CD4-positive, alpha-beta memory T cell (primary cell): ENCODE measurements at regions not wholly inside any gene's neighbourhood (a gene's known extent, or its start where the extent isn't known, plus 50 kb on each side); places are given as distances from the start of the nearest gene placed in this dataset.
"Not testable (repeated sequence)": the region's sequence is repeated elsewhere in the genome, so short reads cannot be mapped to it uniquely, and the experiment has no call there.

Experiments
- CTCF ChIA-PET: fragments of 350-600 bp; sonication (Branson Sonifier 250); formaldehyde crosslinking; loops from one replicate; lab custom pipeline; 2021; ENCODE audit warnings: inconsistent platforms; ENCODE audit not compliant: partially characterized antibody; lab: Charles Lee
- POLR2A ChIA-PET: fragments of 350-600 bp; sonication (Branson Sonifier 250); formaldehyde crosslinking; loops from one replicate; lab custom pipeline; 2021; ENCODE audit not compliant: partially characterized antibody; lab: Charles Lee
- DNase-seq, 5 donors: peaks; one replicate each; pipeline versions ENCODE4 v3.0.0 to v3.0.0-alpha.2; 2020 to 2022; ENCODE audit warnings: mixed read lengths in 1 of 5
- H3K27ac ChIP-seq: one replicate; pipeline ENCODE4 v1.7.0; 2013; ENCODE audit warnings: low read depth, low read length
- H3K27me3 ChIP-seq: 2 replicates; pipeline ENCODE4 v1.7.0; 2013; ENCODE audit warnings: mild to moderate bottlenecking, low read length, moderate library complexity; ENCODE audit not compliant: insufficient read depth
- H3K36me3 ChIP-seq: 2 replicates; pipeline ENCODE4 v1.7.0; 2013; ENCODE audit warnings: mild to moderate bottlenecking, low read length, moderate library complexity; ENCODE audit not compliant: insufficient read depth
- H3K4me1 ChIP-seq: 2 replicates; pipeline ENCODE4 v1.7.0; 2013; ENCODE audit warnings: mild to moderate bottlenecking, low read length, moderate library complexity; ENCODE audit not compliant: insufficient read depth
- H3K4me3 ChIP-seq, 2 donors: one replicate each; pipeline ENCODE4 v1.7.0; 2013; ENCODE audit warnings: low read length in 2 of 2, mild to moderate bottlenecking in 1 of 2
- H3K9me3 ChIP-seq, 2 donors: one replicate each; pipeline ENCODE4 v1.7.0; 2013; ENCODE audit warnings: low read length in 2 of 2, control low read depth in 1 of 2; ENCODE audit not compliant: control insufficient read depth in 1 of 2
- H3K27ac Mint-ChIP-seq, 7 donors: one replicate each; pipeline ENCODE4 v1.8.0; 2020 to 2021; ENCODE audit warnings: mixed read lengths in 7 of 7, mild to moderate bottlenecking in 6 of 7, inconsistent platforms in 3 of 7, moderate library complexity in 3 of 7
- H3K27me3 Mint-ChIP-seq, 2 donors: one replicate each; pipeline ENCODE4 v1.8.0; 2020 to 2021; ENCODE audit warnings: mixed read lengths in 2 of 2
- H3K36me3 Mint-ChIP-seq, 2 donors: one replicate each; pipeline ENCODE4 v1.8.0; 2020 to 2021; ENCODE audit warnings: mixed read lengths in 2 of 2, inconsistent platforms in 1 of 2, mild to moderate bottlenecking in 1 of 2
- H3K4me1 Mint-ChIP-seq, 4 donors: one replicate each; pipeline ENCODE4 v1.8.0; 2020 to 2021; ENCODE audit warnings: mixed read lengths in 4 of 4, mild to moderate bottlenecking in 1 of 4
- H3K4me3 Mint-ChIP-seq, 8 donors: one replicate each; pipeline ENCODE4 v1.8.0; 2020 to 2021; ENCODE audit warnings: mixed read lengths in 8 of 8, mild to moderate bottlenecking in 7 of 8, moderate library complexity in 6 of 8, inconsistent platforms in 3 of 8
- H3K9me3 Mint-ChIP-seq, 8 donors: one replicate each; pipeline ENCODE4 v1.8.0; 2020 to 2021; ENCODE audit warnings: mixed read lengths in 8 of 8, mild to moderate bottlenecking in 5 of 8, inconsistent platforms in 3 of 8, moderate library complexity in 1 of 8
- intact Hi-C: fragments of 100-400 bp; cut with micrococcal nuclease; formaldehyde crosslinking; loops from one replicate; pipeline ENCODE4 v1.15.1; 2023

DNA sequence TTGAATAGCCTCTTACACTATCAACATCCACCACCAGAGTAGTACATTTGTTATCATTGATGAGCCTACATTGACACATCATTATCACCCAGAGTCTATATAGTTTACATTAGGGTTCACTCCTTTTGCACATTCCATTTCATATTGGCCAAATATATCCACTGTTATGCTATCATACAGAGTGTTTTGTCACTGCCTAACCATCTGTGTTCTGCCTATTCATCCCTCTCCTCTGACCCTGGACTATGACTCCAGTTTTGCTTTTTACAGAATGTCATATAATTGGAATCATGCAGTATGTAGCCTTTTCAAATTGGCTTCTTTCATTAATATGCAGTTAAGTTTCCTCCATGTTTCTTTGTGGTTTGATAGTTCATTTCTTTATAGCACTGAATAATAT, 904.7 kb downstream of the TLE1 start:
- no peaks in the 10 kb centered on the region for H3K36me3 Mint-ChIP-seq
- no peaks in the 10 kb centered on the region for H3K27me3 Mint-ChIP-seq
- no peak overlapping the region for H3K4me3 Mint-ChIP-seq
- no peaks in the 10 kb centered on the region for H3K27me3 ChIP-seq
- H3K27ac Mint-ChIP-seq: no peak overlapping the region
- peaks cover 0 to 10% (median 6%) of the 10 kb centered on the region in 8 donors for H3K9me3 Mint-ChIP-seq
- no peak overlapping the region for H3K4me3 ChIP-seq
- intact Hi-C loops: no loop called here
- ChIA-PET POLR2A (no interaction called here), CTCF (no interaction called here)
- H3K4me1 ChIP-seq: no peaks in the 10 kb centered on the region
- H3K9me3 ChIP-seq: peaks cover 0 to 3% of the 10 kb centered on the region in 2 donors
- no peak for DNase-seq
- no peaks in the 10 kb centered on the region for H3K4me1 Mint-ChIP-seq
- H3K36me3 ChIP-seq: no peaks in the 10 kb centered on the region
- H3K27ac ChIP-seq: no peak overlapping the region

DNA sequence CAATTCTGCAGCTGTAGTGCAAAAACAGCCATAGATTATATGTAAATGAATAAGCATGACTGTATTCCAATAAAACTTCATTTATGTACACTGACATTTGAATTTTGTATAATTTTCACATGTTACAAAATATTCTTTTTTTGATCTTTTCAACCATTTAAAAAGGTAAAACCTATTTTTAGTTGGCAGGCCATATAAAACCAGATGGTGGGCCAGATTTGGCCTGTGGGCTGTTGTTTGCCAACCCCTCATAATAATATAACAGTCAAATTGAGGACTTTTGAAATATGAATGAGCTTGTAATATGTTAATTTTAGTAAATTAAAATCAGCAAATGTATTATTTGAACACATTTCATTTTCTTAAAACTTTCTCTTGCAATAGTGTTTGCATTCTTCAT, 913.4 kb downstream of the TLE1 start:
- H3K9me3 ChIP-seq: no peaks in the 10 kb centered on the region
- Mint-ChIP-seq H3K4me1 (no peaks in the 10 kb centered on the region), H3K36me3 (no peaks in the 10 kb centered on the region), H3K9me3 (peaks cover 0 to 3% (median 0%) of the 10 kb centered on the region in 8 donors), H3K4me3 (no peak overlapping the region), H3K27me3 (no peaks in the 10 kb centered on the region), H3K27ac (no peak overlapping the region)
- intact Hi-C loops: no loop called here
- no peak overlapping the region for H3K4me3 ChIP-seq
- no peak for DNase-seq
- H3K27me3 ChIP-seq: no peaks in the 10 kb centered on the region
- POLR2A ChIA-PET: no interaction called here
- no peaks in the 10 kb centered on the region for H3K36me3 ChIP-seq
- no peak overlapping the region for H3K27ac ChIP-seq
- CTCF ChIA-PET: no interaction called here
- H3K4me1 ChIP-seq: no peaks in the 10 kb centered on the region

DNA sequence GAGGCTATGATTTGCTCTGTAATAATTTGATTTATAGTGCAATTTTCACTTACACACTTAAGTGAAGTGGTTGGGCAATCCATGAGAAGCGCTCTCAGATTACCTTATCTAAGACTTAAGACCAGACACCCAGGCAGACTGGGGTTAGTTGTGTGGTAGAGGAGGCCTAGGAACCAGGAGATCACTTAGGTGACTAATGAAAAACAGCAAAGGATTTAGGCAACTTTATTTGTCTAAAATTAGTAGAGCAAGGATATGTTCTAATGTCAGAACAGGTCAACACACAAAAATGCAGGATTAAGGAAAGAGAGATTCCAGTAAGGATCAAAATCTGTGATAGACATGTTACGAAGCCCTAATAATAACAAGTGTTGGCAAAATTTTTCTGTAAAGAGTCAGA, 913.8 kb downstream of the TLE1 start:
- no peaks in the 10 kb centered on the region for H3K9me3 ChIP-seq
- no peak overlapping the region for H3K4me3 ChIP-seq
- no peak overlapping the region for H3K27ac ChIP-seq
- Mint-ChIP-seq H3K4me1 (no peaks in the 10 kb centered on the region), H3K36me3 (no peaks in the 10 kb centered on the region), H3K4me3 (no peak overlapping the region), H3K27ac (no peak overlapping the region), H3K9me3 (peaks cover 0 to 3% (median 0%) of the 10 kb centered on the region in 8 donors), H3K27me3 (no peaks in the 10 kb centered on the region)
- H3K27me3 ChIP-seq: no peaks in the 10 kb centered on the region
- H3K36me3 ChIP-seq: no peaks in the 10 kb centered on the region
- H3K4me1 ChIP-seq: no peaks in the 10 kb centered on the region
- ChIA-PET POLR2A (no interaction called here), CTCF (no interaction called here)
- intact Hi-C loops: no loop called here
- DNase-seq: no peak

DNA sequence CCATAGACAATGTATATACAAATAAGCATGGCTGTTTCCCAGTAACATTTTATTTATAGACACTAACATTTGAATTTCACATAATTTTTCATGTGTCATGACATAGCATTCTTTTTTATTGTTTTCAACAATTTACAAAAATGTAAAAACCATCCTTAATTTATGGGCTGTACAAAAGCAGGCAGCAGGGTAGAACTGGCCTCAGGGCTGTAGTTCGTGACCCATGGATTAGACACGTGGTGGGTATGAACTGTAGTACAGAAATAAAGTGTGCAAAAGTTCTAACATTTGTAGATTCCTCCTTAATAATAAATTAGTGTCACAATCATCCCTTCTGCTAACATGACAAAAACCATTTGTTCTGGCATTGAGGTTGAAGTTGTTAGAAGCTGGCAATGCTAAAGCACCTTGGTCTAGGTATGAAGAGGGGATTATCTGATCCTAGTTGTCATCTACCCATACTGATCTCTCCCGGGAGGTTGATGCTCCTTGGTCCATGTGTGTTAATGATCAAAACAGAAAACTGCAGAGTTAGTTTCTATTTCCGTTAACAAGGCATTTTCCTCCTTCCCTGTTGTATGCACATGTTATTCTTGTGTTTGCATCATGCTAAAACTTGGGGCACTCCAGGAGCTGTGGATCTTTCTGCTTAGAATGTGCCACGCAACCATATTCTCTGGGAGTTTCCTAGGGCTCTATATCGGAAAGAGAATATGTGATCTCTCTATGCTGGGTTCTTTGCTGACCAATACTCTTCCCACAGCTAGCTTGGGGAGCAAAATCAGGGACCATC, 917.6 kb downstream of the TLE1 start:
- intact Hi-C loops: no loop called here
- DNase-seq: no peak
- Histone ChIP-seq H3K4me3 (no peak overlapping the region), H3K27me3 (no peaks in the 10 kb centered on the region), H3K4me1 (no peaks in the 10 kb centered on the region), H3K36me3 (no peaks in the 10 kb centered on the region), H3K27ac (no peak overlapping the region), H3K9me3 (no peaks in the 10 kb centered on the region)
- CTCF ChIA-PET: no interaction called here
- POLR2A ChIA-PET: no interaction called here
- H3K36me3 Mint-ChIP-seq: no peaks in the 10 kb centered on the region
- no peaks in the 10 kb centered on the region for H3K27me3 Mint-ChIP-seq
- no peak overlapping the region for H3K4me3 Mint-ChIP-seq
- no peak overlapping the region for H3K27ac Mint-ChIP-seq
- H3K4me1 Mint-ChIP-seq: no peaks in the 10 kb centered on the region
- H3K9me3 Mint-ChIP-seq: peaks cover under 1 to 9% (median 6%) of the 10 kb centered on the region in 8 donors

DNA sequence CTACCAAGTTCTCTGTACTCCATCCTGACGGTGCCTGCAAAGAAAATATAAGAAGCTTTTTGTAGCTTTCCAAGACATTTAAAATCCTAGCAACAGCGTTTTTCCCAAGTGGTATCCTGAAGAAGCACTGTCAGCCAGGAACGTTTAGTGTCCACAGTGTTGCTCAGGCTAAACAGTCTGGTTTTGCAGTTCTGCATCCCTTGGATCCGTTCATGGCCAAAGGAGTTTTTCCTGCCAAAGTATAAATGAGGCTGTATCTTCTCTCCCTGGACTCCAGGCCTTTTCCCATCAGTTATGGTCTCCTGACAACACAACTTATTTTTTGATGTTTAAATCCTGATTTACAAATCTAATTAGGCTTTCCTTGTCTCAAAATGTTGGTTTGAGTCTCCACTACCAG, 925.8 kb downstream of the TLE1 start:
- Mint-ChIP-seq H3K4me3 (no peak overlapping the region), H3K27ac (no peak overlapping the region), H3K4me1 (no peaks in the 10 kb centered on the region), H3K9me3 (peaks cover 4 to 12% (median 10%) of the 10 kb centered on the region in 8 donors), H3K27me3 (no peaks in the 10 kb centered on the region), H3K36me3 (no peaks in the 10 kb centered on the region)
- no peaks in the 10 kb centered on the region for H3K4me1 ChIP-seq
- no peak overlapping the region for H3K27ac ChIP-seq
- ChIA-PET POLR2A (no interaction called here), CTCF (interaction anchor here (0.7 kb wide), 1 partner anchor 44 kb away, joined by 4 read pairs; no protein-coding TSS in a partner anchor)
- H3K36me3 ChIP-seq: no peaks in the 10 kb centered on the region
- no peak for DNase-seq
- H3K27me3 ChIP-seq: no peaks in the 10 kb centered on the region
- H3K4me3 ChIP-seq: no peak overlapping the region
- intact Hi-C loops: no loop called here
- no peaks in the 10 kb centered on the region for H3K9me3 ChIP-seq

DNA sequence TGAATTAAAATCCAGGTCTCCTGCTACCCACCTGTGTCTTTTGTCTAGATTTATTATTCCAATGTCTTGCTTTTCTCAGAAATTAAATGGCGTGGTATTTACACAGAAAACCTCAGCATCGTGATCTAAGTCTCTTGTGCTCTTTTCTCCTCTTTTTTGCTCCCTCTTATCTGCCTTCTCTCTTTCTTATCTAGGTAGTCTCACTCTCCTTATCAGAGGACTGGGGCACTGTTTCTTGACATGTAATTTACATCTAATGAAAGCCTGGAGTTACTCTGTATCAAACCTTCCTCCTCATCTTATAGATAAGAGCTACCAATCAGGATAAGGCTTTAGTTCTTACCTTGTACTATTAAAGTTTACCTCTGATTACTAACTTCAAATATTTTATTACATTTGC, 933.8 kb downstream of the TLE1 start:
- H3K36me3 ChIP-seq: no peaks in the 10 kb centered on the region
- POLR2A ChIA-PET: no interaction called here

DNA sequence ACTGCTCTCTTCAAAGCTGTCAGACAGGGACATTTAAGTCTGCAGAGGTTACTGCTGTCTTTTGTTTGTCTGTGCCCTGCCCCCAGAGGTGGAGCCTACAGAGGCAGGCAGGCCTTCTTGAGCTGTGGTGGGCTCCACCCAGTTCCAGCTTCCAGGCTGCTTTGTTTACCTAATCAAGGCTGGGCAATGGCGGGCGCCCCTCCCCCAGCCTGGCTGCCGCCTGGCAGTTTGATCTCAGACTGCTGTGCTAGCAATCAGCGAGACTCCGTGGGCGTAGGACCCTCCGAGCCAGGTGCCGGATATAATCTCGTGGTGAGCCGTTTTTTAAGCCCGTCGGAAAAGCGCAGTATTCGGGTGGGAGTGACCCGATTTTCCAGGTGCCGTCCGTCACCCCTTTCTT, 942.3 kb downstream of the TLE1 start:
- H3K27me3 Mint-ChIP-seq, CTCF ChIA-PET: not testable (repeated sequence)

More for the DNA sequence above, 933.8 kb downstream of the TLE1 start:
- CTCF ChIA-PET: no interaction called here
- H3K4me3 ChIP-seq: no peak overlapping the region
- no peak overlapping the region for H3K27ac ChIP-seq
- no peaks in the 10 kb centered on the region for H3K27me3 ChIP-seq
- no peaks in the 10 kb centered on the region for H3K4me1 ChIP-seq
- intact Hi-C loops: no loop called here
- Mint-ChIP-seq H3K36me3 (no peaks in the 10 kb centered on the region), H3K9me3 (peaks cover 0 to 12% (median 6%) of the 10 kb centered on the region in 8 donors), H3K27ac (no peak overlapping the region), H3K4me3 (no peak overlapping the region), H3K4me1 (no peaks in the 10 kb centered on the region), H3K27me3 (no peaks in the 10 kb centered on the region)
- DNase-seq: no peak
- peaks cover 0 to 4% of the 10 kb centered on the region in 2 donors for H3K9me3 ChIP-seq

More for the DNA sequence above, 942.3 kb downstream of the TLE1 start:
- H3K36me3 Mint-ChIP-seq, H3K27me3 ChIP-seq, H3K27ac ChIP-seq, H3K9me3 ChIP-seq, H3K27ac Mint-ChIP-seq, POLR2A ChIA-PET, H3K4me3 Mint-ChIP-seq, H3K4me1 ChIP-seq, H3K4me1 Mint-ChIP-seq, H3K36me3 ChIP-seq, DNase-seq, H3K4me3 ChIP-seq, intact Hi-C loops: not testable (repeated sequence)
- peaks cover 0 to 14% (median 5%) of the 10 kb centered on the region in 8 donors for H3K9me3 Mint-ChIP-seq
